ENCODE measurements at regions not wholly inside any gene's neighbourhood (a gene's known extent, or its start where the extent isn't known, plus 50 kb on each side); places are given as distances from the start of the nearest gene placed in this dataset.

DNA sequence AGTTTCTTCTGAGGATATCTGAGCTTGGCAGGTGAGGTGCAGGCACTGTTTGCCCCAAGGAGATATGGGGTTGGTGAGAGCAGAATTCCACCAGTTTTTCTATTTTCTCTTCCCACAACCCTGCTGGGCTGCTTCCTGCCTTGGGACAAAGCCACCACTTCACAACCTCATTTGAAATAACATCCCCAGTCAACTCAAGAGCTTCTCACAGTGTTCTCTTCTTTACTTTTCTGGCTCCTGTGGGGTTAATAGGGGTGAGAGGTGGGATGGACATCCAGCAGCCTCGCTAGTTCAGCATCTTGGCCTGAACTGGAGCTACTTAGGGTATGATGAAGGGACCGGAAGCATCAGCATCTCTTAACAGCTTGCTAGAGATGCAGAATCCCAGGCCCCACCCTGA lies 106.3 kb downstream of the SLC4A3 start:
- POLR2A ChIA-PET: no interaction called here
- CTCF ChIA-PET: interaction anchor here (0.8 to 1.6 kb wide), 4 partner anchors 10 to 1840 kb away, joined by 3 to 6 read pairs (median 5); no protein-coding TSS in a partner anchor
- DNase-seq (ENCODE audit: low read depth): no peak
- no peak overlapping the region for H3K4me3 ChIP-seq (ENCODE audit: low read depth, low read length)
- TF ChIP-seq, protein P1, sequence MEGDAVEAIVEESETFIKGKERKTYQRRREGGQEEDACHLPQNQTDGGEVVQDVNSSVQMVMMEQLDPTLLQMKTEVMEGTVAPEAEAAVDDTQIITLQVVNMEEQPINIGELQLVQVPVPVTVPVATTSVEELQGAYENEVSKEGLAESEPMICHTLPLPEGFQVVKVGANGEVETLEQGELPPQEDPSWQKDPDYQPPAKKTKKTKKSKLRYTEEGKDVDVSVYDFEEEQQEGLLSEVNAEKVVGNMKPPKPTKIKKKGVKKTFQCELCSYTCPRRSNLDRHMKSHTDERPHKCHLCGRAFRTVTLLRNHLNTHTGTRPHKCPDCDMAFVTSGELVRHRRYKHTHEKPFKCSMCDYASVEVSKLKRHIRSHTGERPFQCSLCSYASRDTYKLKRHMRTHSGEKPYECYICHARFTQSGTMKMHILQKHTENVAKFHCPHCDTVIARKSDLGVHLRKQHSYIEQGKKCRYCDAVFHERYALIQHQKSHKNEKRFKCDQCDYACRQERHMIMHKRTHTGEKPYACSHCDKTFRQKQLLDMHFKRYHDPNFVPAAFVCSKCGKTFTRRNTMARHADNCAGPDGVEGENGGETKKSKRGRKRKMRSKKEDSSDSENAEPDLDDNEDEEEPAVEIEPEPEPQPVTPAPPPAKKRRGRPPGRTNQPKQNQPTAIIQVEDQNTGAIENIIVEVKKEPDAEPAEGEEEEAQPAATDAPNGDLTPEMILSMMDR (IDR thresholded peaks at IDR 0.05; ENCODE audit: insufficient read depth, low read depth, low read length): no peak
- no peaks in the 10 kb centered on the region for H3K27me3 ChIP-seq (ENCODE audit: control insufficient read depth, insufficient read depth, low read length)
- no peaks in the 10 kb centered on the region for H3K36me3 ChIP-seq (ENCODE audit: control insufficient read depth, insufficient read depth, low read length)

DNA sequence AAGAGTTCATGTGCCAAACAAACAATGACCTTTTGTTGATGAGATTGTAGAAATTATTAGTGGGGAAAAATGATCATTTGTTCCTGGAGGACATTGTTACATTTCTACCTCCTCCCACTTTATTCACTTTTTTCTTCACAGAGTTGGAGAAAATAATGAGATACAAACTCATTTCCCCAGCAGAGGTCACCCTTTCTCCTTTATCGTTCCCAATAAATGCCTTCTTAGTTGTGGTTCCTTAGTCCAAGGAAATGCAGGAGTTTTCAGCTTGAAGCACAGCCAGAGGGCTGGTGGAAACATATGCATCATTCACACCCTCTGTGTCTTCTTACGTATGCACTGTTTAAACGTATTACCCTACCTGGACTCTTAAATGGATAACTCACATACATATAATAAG lies 108.8 kb downstream of the SLC4A3 start:
- Histone ChIP-seq H3K27me3 (ENCODE audit: control insufficient read depth, insufficient read depth, low read length) (no peaks in the 10 kb centered on the region), H3K4me3 (ENCODE audit: low read depth, low read length) (no peak overlapping the region), H3K36me3 (ENCODE audit: control insufficient read depth, insufficient read depth, low read length) (no peaks in the 10 kb centered on the region)
- TF ChIP-seq, protein P1 (IDR thresholded peaks at IDR 0.05; ENCODE audit: insufficient read depth, low read depth, low read length): peak; percentile 47
- ChIA-PET CTCF (interaction anchor here (0.6 to 4.1 kb wide), 12 partner anchors 9 to 1837 kb away, joined by 3 to 31 read pairs (median 4); partner anchors contain the start of gene EPHA4), POLR2A (no interaction called here)
- DNase-seq (ENCODE audit: low read depth): peak; percentile 32

DNA sequence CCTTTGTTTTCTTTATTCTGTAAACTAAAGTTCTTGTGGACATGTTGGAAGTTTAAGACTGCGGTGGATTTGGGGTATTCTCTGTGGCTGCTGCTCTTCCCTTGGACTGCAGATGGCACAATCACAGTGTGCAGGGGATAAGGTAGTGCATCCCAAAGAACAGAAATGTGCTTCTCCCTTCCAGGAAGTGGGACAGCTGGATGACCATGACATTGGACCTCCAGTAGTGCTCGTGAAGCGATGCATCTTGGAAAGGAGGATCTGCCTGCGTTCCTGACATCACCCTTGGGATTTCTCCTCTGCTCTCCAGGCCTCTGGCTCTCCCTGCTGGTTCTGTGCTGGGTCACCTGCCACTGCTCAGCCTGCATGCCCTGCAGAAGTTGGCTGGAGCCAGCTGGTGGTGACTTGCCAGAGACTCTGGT lies 109.9 kb downstream of the SLC4A3 start:
- Histone ChIP-seq H3K36me3 (ENCODE audit: control insufficient read depth, insufficient read depth, low read length) (no peaks in the 10 kb centered on the region), H3K27me3 (ENCODE audit: control insufficient read depth, insufficient read depth, low read length) (no peaks in the 10 kb centered on the region), H3K4me3 (ENCODE audit: low read depth, low read length) (no peak overlapping the region)
- ChIA-PET CTCF (interaction anchor here (0.6 to 4.1 kb wide), 17 partner anchors 8 to 1940 kb away, joined by 3 to 31 read pairs (median 3); partner anchors contain the start of gene EPHA4), POLR2A (no interaction called here)
- DNase-seq (ENCODE audit: low read depth): no peak
- TF ChIP-seq, protein P1 (IDR thresholded peaks at IDR 0.05; ENCODE audit: insufficient read depth, low read depth, low read length): peak; percentile 73

DNA sequence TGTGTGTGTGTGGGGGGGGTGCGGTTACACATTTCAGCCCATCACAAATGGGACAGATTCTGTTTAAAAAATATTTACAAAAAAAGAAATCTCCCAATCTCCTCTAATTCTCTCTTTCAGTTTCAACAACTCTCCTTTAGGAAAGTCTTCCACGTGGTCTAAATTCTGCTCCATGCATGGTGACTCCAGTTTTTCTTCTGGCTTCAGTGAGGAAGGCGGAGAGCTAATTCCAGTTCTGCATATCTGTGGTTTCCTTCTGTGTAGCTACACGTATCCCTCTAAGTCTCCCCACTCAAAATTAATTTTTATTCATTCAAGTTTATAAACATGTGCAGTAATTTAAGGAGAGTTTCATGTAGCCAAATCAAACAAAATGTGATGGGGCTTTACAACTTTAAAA lies 111.6 kb downstream of the SLC4A3 start:
- TF ChIP-seq, protein P1 (IDR thresholded peaks at IDR 0.05; ENCODE audit: insufficient read depth, low read depth, low read length): no peak
- ChIA-PET POLR2A (no interaction called here), CTCF (interaction anchor here (0.8 to 4.1 kb wide), 2 partner anchors 928 to 1834 kb away, joined by 3 to 31 read pairs; partner anchors contain the start of gene EPHA4)
- no peak overlapping the region for H3K4me3 ChIP-seq (ENCODE audit: low read depth, low read length)
- no peak for DNase-seq (ENCODE audit: low read depth)
- H3K27me3 ChIP-seq (ENCODE audit: control insufficient read depth, insufficient read depth, low read length): peaks cover 2% of the 10 kb centered on the region; the same call in 1 of the 2 replicates
- no peaks in the 10 kb centered on the region for H3K36me3 ChIP-seq (ENCODE audit: control insufficient read depth, insufficient read depth, low read length)

DNA sequence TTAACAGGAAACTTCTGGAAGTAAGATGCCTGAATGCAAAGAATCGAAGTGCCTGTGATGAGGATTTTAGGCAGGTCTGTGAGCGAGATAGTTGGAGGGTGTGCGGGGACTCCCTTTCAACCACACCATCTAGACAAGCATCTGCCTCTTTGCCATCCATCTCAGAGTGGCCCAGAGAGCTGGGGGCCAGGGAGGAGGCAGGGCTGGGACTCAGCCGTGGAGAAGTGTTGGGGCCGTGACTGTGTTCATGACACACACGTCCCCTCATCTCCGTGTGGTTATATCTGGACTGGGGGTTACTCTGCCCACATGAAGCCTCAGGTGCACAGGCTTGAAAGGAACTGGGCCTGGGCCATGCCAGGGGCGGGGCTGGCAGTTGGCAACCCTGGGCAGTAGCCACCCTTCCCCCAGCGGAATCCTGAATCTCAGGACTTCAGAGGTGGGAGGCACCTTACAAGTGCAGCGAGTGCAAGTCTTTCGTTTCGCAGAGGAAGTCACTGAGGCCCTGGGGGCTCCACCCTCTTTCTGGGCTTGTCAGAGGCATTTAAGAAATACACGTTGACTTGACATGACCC lies 112.5 kb downstream of the SLC4A3 start:
- CTCF ChIA-PET: interaction anchor here (4.1 kb wide), 1 partner anchor 1833 kb away, joined by 31 read pairs; the partner anchor contains the start of gene EPHA4
- H3K27me3 ChIP-seq (ENCODE audit: control insufficient read depth, insufficient read depth, low read length): peaks cover 3% of the 10 kb centered on the region
- no peak for DNase-seq (ENCODE audit: low read depth)
- no peaks in the 10 kb centered on the region for H3K36me3 ChIP-seq (ENCODE audit: control insufficient read depth, insufficient read depth, low read length)
- POLR2A ChIA-PET: no interaction called here
- H3K4me3 ChIP-seq (ENCODE audit: low read depth, low read length): no peak overlapping the region
- TF ChIP-seq, protein P1 (IDR thresholded peaks at IDR 0.05; ENCODE audit: insufficient read depth, low read depth, low read length): no peak
